NCI-H2171 treated with DMSO at 0.1 percent for 48 hours (cell line): ENCODE measurements at regions not wholly inside any gene's neighbourhood (a gene's known extent, or its start where the extent isn't known, plus 50 kb on each side); places are given as distances from the start of the nearest gene placed in this dataset.
"Not testable (repeated sequence)": the region's sequence is repeated elsewhere in the genome, so short reads cannot be mapped to it uniquely, and the experiment has no call there.

Experiments used
- DNase-seq: peaks from one replicate; lab custom pipeline; 2025; lab: John Stamatoyannopoulos, UW

GRCh38 chr1:172837816-172838679, 179.1 kb downstream of the FASLG start:
- no peak for DNase-seq

GRCh38 chr1:172838680-172839313, 179.9 kb downstream of the FASLG start:
- DNase-seq: no peak

GRCh38 chr1:172839639-172840038, 180.7 kb downstream of the FASLG start:
- DNase-seq: not testable (repeated sequence)

GRCh38 chr1:172843444-172843843, 184.5 kb downstream of the FASLG start:
- DNase-seq: no peak

GRCh38 chr1:172845371-172845770, 186.5 kb downstream of the FASLG start:
- DNase-seq: no peak

GRCh38 chr1:172845865-172846264, 187.0 kb downstream of the FASLG start:
- DNase-seq: no peak

GRCh38 chr1:172847814-172848213, 188.9 kb downstream of the FASLG start:
- DNase-seq: not testable (repeated sequence)

GRCh38 chr1:172849653-172850052, 190.8 kb downstream of the FASLG start:
- no peak for DNase-seq

GRCh38 chr1:172851077-172851476, 192.2 kb downstream of the FASLG start:
- DNase-seq: no peak

- no peak for DNase-seq
These were observed 193.0 kb downstream of the FASLG start for GRCh38 chr1:172851856-172852255.

GRCh38 chr1:172855983-172856382, 194.8 kb downstream of the TNFSF18 start:
- DNase-seq: not testable (repeated sequence)

- DNase-seq: no peak
These were observed 187.7 kb downstream of the TNFSF18 start for GRCh38 chr1:172863031-172863430.

GRCh38 chr1:172867216-172867818, 183.4 kb downstream of the TNFSF18 start:
- no peak for DNase-seq

- no peak for DNase-seq
These were observed 179.7 kb downstream of the TNFSF18 start for GRCh38 chr1:172870901-172871606.

GRCh38 chr1:172874950-172875349, 175.8 kb downstream of the TNFSF18 start:
- no peak for DNase-seq

GRCh38 chr1:172875892-172876291, 174.8 kb downstream of the TNFSF18 start:
- DNase-seq: no peak

GRCh38 chr1:172882385-172882784, 168.4 kb downstream of the TNFSF18 start:
- DNase-seq: no peak

GRCh38 chr1:172882791-172883386, 167.9 kb downstream of the TNFSF18 start:
- no peak for DNase-seq

- no peak for DNase-seq
These were observed 167.4 kb downstream of the TNFSF18 start for GRCh38 chr1:172883387-172883791.

GRCh38 chr1:172883844-172884243, 166.9 kb downstream of the TNFSF18 start:
- no peak for DNase-seq

- no peak for DNase-seq
These were observed 165.3 kb downstream of the TNFSF18 start for GRCh38 chr1:172885411-172885810.

GRCh38 chr1:172885971-172886370, 164.8 kb downstream of the TNFSF18 start:
- DNase-seq: no peak
